K562 (cell line): ENCODE measurements at regions not wholly inside any gene's neighbourhood (a gene's known extent, or its start where the extent isn't known, plus 50 kb on each side); places are given as distances from the start of the nearest gene placed in this dataset.

Source experiments
- CTCF ChIP-seq, 3 experiments: IDR thresholded peaks in 2 of 3; conservative IDR thresholded peaks in 1 of 3; 2 replicates each; pipeline ENCODE4 v1.5.1; 2011 to 2012; ENCODE audit warnings: low read length in 3 of 3, mild to moderate bottlenecking in 3 of 3, control low read depth in 2 of 3, improper control_type of control experiment in 1 of 3, inconsistent platforms in 1 of 3, low read depth in 1 of 3, mixed read lengths in 1 of 3, moderate library complexity in 1 of 3; ENCODE audit not compliant: insufficient read depth in 2 of 3
- TEAD4 ChIP-seq, 2 experiments: sonication (generic) in 1 of 2; formaldehyde crosslinking in 1 of 2; IDR thresholded peaks; 2 replicates each; pipeline versions ENCODE4 v1.6.1 to v1.8.0; 2012 to 2022; ENCODE audit warnings: borderline replicate concordance in 1 of 2, inconsistent platforms in 1 of 2, low read length in 1 of 2, mild to moderate bottlenecking in 1 of 2, missing genetic modification reagents in 1 of 2
- TRIM28 ChIP-seq: fragments of 450-650 bp; IDR thresholded peaks from 2 replicates; pipeline ENCODE4 v1.6.1; 2017

- TF ChIP-seq TRIM28 (no peak), CTCF (IDR thresholded peaks at IDR 0.05 in 2 of 3, conservative IDR thresholded peaks at IDR 0.05 in 1 of 3; ENCODE audit: insufficient read depth in 2 of 3, low read depth in 1 of 3, low read length in 3 of 3) (no peak), TEAD4 (IDR thresholded peaks at IDR 0.05; ENCODE audit: low read length) (no peak), TEAD4 (CRISPR knock-in tag; IDR thresholded peaks at IDR 0.05; ENCODE audit: borderline replicate concordance) (no peak)
These were observed 534.3 kb downstream of the PLXDC2 start for GRCh38 chr10:20350509-20350908.
